IMR-90 (cell line): ENCODE measurements at regions not wholly inside any gene's neighbourhood (a gene's known extent, or its start where the extent isn't known, plus 50 kb on each side); places are given as distances from the start of the nearest gene placed in this dataset.

Source experiments
- ATAC-seq: fragments of 200-7000 bp; cut with Tn5 transposase; 2 replicates; pipeline ENCODE4 v1.9.1; 2020; ENCODE audit warnings: low read depth, mild to moderate bottlenecking, moderate library complexity
- BruUV-seq: library from RNA; stranded (reverse); fragments of 400-500 nt; replicated peaks from 2 replicates; lab custom pipeline; 2021; lab: Mats Ljungman, UMichigan
- CTCF ChIA-PET: fragments of 300-600 bp; formaldehyde crosslinking; extraction: SDS; loops from one replicate; lab custom pipeline; 2021; ENCODE audit warnings: antibody characterized with exemption; lab: Yijun Ruan, JAX
- POLR2A ChIA-PET: fragments of 300-600 bp; sonication (Branson Sonifier 250); formaldehyde crosslinking; loops from one replicate; lab custom pipeline; 2022; ENCODE audit warnings: antibody characterized with exemption; ENCODE audit not compliant: unreplicated experiment; lab: Charles Lee
- DNase-seq: peaks from one replicate; pipeline ENCODE4 v3.0.0; 2013
- H2AFZ ChIP-seq: replicated peaks from 2 replicates; pipeline ENCODE3; 2013; ENCODE audit warnings: low read length, mild to moderate bottlenecking; ENCODE audit not compliant: poor library complexity
- H2AK5ac ChIP-seq: 2 replicates; pipeline ENCODE4 v1.6.1; 2013; ENCODE audit warnings: low read depth, low read length, inconsistent platforms
- H2AK9ac ChIP-seq: replicated peaks from 2 replicates; pipeline ENCODE3; 2013; ENCODE audit warnings: mild to moderate bottlenecking, low read depth, low read length, moderate library complexity; ENCODE audit not compliant: poor library complexity
- H2BK120ac ChIP-seq: 2 replicates; pipeline ENCODE4 v1.6.1; 2013; ENCODE audit warnings: low read depth, low read length, inconsistent platforms
- H2BK15ac ChIP-seq: 3 replicates; pipeline ENCODE4 v1.6.1; 2013; ENCODE audit warnings: low read depth, low read length, inconsistent platforms
- H2BK20ac ChIP-seq: 2 replicates; pipeline ENCODE4 v1.6.1; 2013; ENCODE audit warnings: low read depth, mild to moderate bottlenecking, inconsistent platforms, low read length, moderate library complexity
- H2BK5ac ChIP-seq: 2 replicates; pipeline ENCODE4 v1.6.1; 2013; ENCODE audit warnings: mild to moderate bottlenecking, low read depth, low read length, inconsistent platforms; ENCODE audit not compliant: poor library complexity, severe bottlenecking
- H3K14ac ChIP-seq: replicated peaks from 2 replicates; pipeline ENCODE4 v1.6.1; 2013; ENCODE audit warnings: low read depth, low read length, inconsistent platforms
- H3K18ac ChIP-seq: 2 replicates; pipeline ENCODE4 v1.6.1; 2013; ENCODE audit warnings: low read depth, low read length, control low read depth
- H3K23ac ChIP-seq: 2 replicates; pipeline ENCODE4 v1.6.1; 2013; ENCODE audit warnings: low read depth, low read length, inconsistent platforms
- H3K27ac ChIP-seq: 2 replicates; pipeline ENCODE4 v1.5.1; 2013; ENCODE audit warnings: mild to moderate bottlenecking, control low read depth, low read length; ENCODE audit not compliant: insufficient read depth
- H3K27me3 ChIP-seq: 2 replicates; pipeline ENCODE4 v1.6.1; 2013; ENCODE audit warnings: low read length; ENCODE audit not compliant: control insufficient read depth, insufficient read depth
- H3K36me3 ChIP-seq: 2 replicates; pipeline ENCODE4 v1.6.1; 2013; ENCODE audit warnings: low read length, mixed read lengths; ENCODE audit not compliant: control insufficient read depth, insufficient read depth
- H3K4ac ChIP-seq: 2 replicates; pipeline ENCODE4 v1.6.1; 2013; ENCODE audit warnings: low read depth, low read length, inconsistent platforms
- H3K4me1 ChIP-seq: 2 replicates; pipeline ENCODE4 v1.6.1; 2013; ENCODE audit warnings: low read length, mixed read lengths; ENCODE audit not compliant: control insufficient read depth, insufficient read depth
- H3K4me2 ChIP-seq: 2 replicates; pipeline ENCODE4 v1.6.1; 2013; ENCODE audit warnings: low read depth, mild to moderate bottlenecking, control low read depth, low read length, moderate library complexity
- H3K4me3 ChIP-seq: 2 replicates; pipeline ENCODE4 v1.5.1; 2013; ENCODE audit warnings: low read depth, mild to moderate bottlenecking, control low read depth, low read length, moderate library complexity; ENCODE audit not compliant: insufficient read depth
- H3K56ac ChIP-seq: 2 replicates; pipeline ENCODE4 v1.6.1; 2013; ENCODE audit warnings: low read length, inconsistent platforms; ENCODE audit not compliant: insufficient read depth; ENCODE audit errors: extremely low read depth
- H3K79me1 ChIP-seq, 2 experiments: 2 replicates each; pipeline ENCODE4 v1.6.1; 2013; ENCODE audit warnings: low read length in 2 of 2, inconsistent platforms in 1 of 2, low read depth in 1 of 2
- H3K9ac ChIP-seq: 2 replicates; pipeline ENCODE4 v1.6.1; 2013; ENCODE audit warnings: low read depth, low read length, control low read depth
- H3K9me1 ChIP-seq: 2 replicates; pipeline ENCODE4 v1.6.1; 2013; ENCODE audit warnings: low read length, inconsistent platforms; ENCODE audit not compliant: insufficient read depth
- H3K9me3 ChIP-seq: 2 replicates; pipeline ENCODE4 v1.6.1; 2013; ENCODE audit warnings: low read length; ENCODE audit not compliant: control insufficient read depth, insufficient read depth
- H4K20me1 ChIP-seq: 2 replicates; pipeline ENCODE4 v1.6.1; 2013; ENCODE audit warnings: low read length, inconsistent platforms; ENCODE audit not compliant: insufficient read depth
- H4K5ac ChIP-seq: 2 replicates; pipeline ENCODE4 v1.6.1; 2013; ENCODE audit warnings: mild to moderate bottlenecking, low read depth, low read length, control low read depth
- H4K8ac ChIP-seq, 2 experiments: 2 replicates each; pipeline ENCODE4 v1.6.1; 2013; ENCODE audit warnings: low read depth in 2 of 2, low read length in 2 of 2, control low read depth in 1 of 2, inconsistent platforms in 1 of 2
- H4K91ac ChIP-seq: 2 replicates; pipeline ENCODE4 v1.6.1; 2013; ENCODE audit warnings: low read depth, low read length, inconsistent platforms; ENCODE audit not compliant: insufficient read depth
- CEBPB ChIP-seq: IDR thresholded peaks from 2 replicates; pipeline ENCODE4 v1.6.1; 2012; ENCODE audit warnings: low read depth, low read length, improper control_type of control experiment
- CTCF ChIP-seq: conservative IDR thresholded peaks from 2 replicates; pipeline ENCODE4 v1.5.1; 2012; ENCODE audit warnings: mild to moderate bottlenecking, low read depth, low read length, improper control_type of control experiment
- FOS ChIP-seq: fragments of 150-350 bp; IDR thresholded peaks from 2 replicates; pipeline ENCODE4 v1.6.1; 2016; ENCODE audit warnings: low read depth, low read length
- MAFK ChIP-seq: IDR thresholded peaks from 2 replicates; pipeline ENCODE4 v1.6.1; 2012; ENCODE audit warnings: low read depth, low read length, improper control_type of control experiment
- NFE2L2 ChIP-seq: fragments of 150-350 bp; IDR thresholded peaks from 2 replicates; pipeline ENCODE4 v1.6.1; 2016; ENCODE audit warnings: low read depth, mild to moderate bottlenecking, low read length
- RAD21 ChIP-seq: IDR thresholded peaks from 2 replicates; pipeline ENCODE4 v1.6.1; 2012; ENCODE audit warnings: low read length, improper control_type of control experiment
- RCOR1 ChIP-seq: IDR thresholded peaks from 2 replicates; pipeline ENCODE4 v1.6.1; 2012; ENCODE audit warnings: mild to moderate bottlenecking, low read length, improper control_type of control experiment; ENCODE audit not compliant: insufficient replicate concordance
- WGBS, 2 experiments: methylation state at CpG; one replicate each; pipeline versions ENCODE4 v1.1.5 to v1.1.7; 2013; ENCODE audit warnings: missing lambda C conversion rate in 2 of 2; ENCODE audit not compliant: insufficient read length in 1 of 2; ENCODE audit errors: extremely low coverage in 2 of 2; 5-methylcytosine and 5-hydroxymethylcytosine counted together
- dilution Hi-C: fragments of 300-500 bp; cut with HindIII; formaldehyde crosslinking; loops from one replicate; pipeline ENCODE4 v1.14.3; 2018; ENCODE audit warnings: low sequenced_read_pairs; ENCODE audit not compliant: unreplicated experiment
- in situ Hi-C: fragments of 300-500 bp; cut with MboI; formaldehyde crosslinking; loops from 3 replicates; pipeline ENCODE4 v1.14.3; 2019; ENCODE audit warnings: low sequenced_read_pairs, inconsistent platforms, mixed read lengths
- intact Hi-C: fragments of 100-400 bp; cut with micrococcal nuclease; formaldehyde crosslinking; loops from 2 replicates; pipeline ENCODE4 v1.10.0; 2022

GRCh38 chr3:106014971-106015370 is 146.2 kb upstream of the CBLB start:
- Histone ChIP-seq H3K4me2 (no peak overlapping the region), H4K20me1 (no peaks in the 10 kb centered on the region), H2BK15ac (0 out of 3 replicates have a peak overlapping the region, but pooled peaks have one; percentile 39), H3K4me3 (no peak overlapping the region), H2AK5ac (peak overlapping the region; percentile 64), H3K56ac (no peak overlapping the region), H3K79me1 (no peaks in the 10 kb centered on the region), H2AFZ (no peak overlapping the region), H3K4ac (peak overlapping the region; percentile 30), H2BK120ac (no peak overlapping the region), H3K9ac (no peak overlapping the region), H3K36me3 (no peaks in the 10 kb centered on the region), H3K14ac (peak overlapping the region; percentile 41; the same call in 1 of the 2 replicates), H3K9me1 (no peaks in the 10 kb centered on the region), H4K5ac (peak overlapping the region; percentile 13; the same call in 1 of the 2 replicates), H2BK5ac (peak overlapping the region; percentile 21), H4K91ac (0 out of 2 replicates have a peak overlapping the region, but pooled peaks have one; percentile 10), H4K8ac (no peak overlapping the region), H3K27ac (no peak overlapping the region), H3K9me3 (peaks cover 5% of the 10 kb centered on the region; the same call in 1 of the 2 replicates), H2BK20ac (no peak overlapping the region; the same call in 1 of the 2 replicates), H3K27me3 (no peaks in the 10 kb centered on the region), H3K4me1 (no peaks in the 10 kb centered on the region; the same call in 1 of the 2 replicates), H3K18ac (0 out of 2 replicates have a peak overlapping the region, but pooled peaks have one; percentile 3), H3K23ac (no peak overlapping the region), H2AK9ac (no peak overlapping the region)
- ChIA-PET CTCF (no interaction called here), POLR2A (no interaction called here)
- no CpG with 5 or more reads among the region's 3 CpGs for WGBS, 2 experiments
- dilution Hi-C loops, result no loop called here
- ATAC-seq (no peak), DNase-seq (no peak)
- in situ Hi-C loops, result no loop called here
- BruUV-seq, result no TSS peak
- TF ChIP-seq MAFK (no peak), RCOR1 (no peak), FOS (no peak), CTCF (no peak), NFE2L2 (no peak), RAD21 (no peak), CEBPB (no peak)
- intact Hi-C loops, result no loop called here
